ENCODE measurements at regions not wholly inside any gene's neighbourhood (a gene's known extent, or its start where the extent isn't known, plus 50 kb on each side); places are given as distances from the start of the nearest gene placed in this dataset.

DNA sequence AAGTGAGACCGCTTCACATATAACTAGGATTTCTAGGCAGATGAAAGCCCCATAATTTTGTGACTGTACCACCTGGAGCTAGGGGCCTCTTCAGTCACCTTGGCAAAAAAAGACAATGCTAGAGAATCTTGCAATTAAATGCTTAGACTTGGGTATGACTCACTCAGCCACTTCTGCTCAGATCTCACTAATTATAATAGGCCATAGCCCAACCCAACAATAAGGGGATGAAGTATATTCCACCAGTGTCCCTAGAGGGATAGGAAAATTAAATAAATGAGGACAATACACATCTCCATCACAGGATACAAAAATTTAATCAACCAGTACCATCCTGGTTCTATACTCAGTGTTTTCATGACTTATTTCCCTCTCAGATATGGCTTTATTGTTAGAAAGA is 1079.9 kb upstream of the C9orf72 start:
- no peak for DNase-seq
- no peak overlapping the region for H3K27ac ChIP-seq
- H3K27me3 ChIP-seq: no peaks in the 10 kb centered on the region
- ATAC-seq: no peak
- no peaks in the 10 kb centered on the region for H3K36me3 ChIP-seq
- H3K4me3 ChIP-seq: no peak overlapping the region
- no peaks in the 10 kb centered on the region for H3K9me3 ChIP-seq
- H3K4me1 ChIP-seq: no peaks in the 10 kb centered on the region
- WGBS (ENCODE audit: insufficient coverage, low coverage, low lambda C conversion rate, missing lambda C conversion rate): 67% methylated on average over 1 of the region's 1 CpG
- TF ChIP-seq, protein P1, sequence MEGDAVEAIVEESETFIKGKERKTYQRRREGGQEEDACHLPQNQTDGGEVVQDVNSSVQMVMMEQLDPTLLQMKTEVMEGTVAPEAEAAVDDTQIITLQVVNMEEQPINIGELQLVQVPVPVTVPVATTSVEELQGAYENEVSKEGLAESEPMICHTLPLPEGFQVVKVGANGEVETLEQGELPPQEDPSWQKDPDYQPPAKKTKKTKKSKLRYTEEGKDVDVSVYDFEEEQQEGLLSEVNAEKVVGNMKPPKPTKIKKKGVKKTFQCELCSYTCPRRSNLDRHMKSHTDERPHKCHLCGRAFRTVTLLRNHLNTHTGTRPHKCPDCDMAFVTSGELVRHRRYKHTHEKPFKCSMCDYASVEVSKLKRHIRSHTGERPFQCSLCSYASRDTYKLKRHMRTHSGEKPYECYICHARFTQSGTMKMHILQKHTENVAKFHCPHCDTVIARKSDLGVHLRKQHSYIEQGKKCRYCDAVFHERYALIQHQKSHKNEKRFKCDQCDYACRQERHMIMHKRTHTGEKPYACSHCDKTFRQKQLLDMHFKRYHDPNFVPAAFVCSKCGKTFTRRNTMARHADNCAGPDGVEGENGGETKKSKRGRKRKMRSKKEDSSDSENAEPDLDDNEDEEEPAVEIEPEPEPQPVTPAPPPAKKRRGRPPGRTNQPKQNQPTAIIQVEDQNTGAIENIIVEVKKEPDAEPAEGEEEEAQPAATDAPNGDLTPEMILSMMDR (IDR thresholded peaks at IDR 0.05): no peak
- TF ChIP-seq POLR2A (IDR thresholded peaks at IDR 0.05): no peak
- intact Hi-C loops (cut with DNase I): no loop called here

GRCh38 chr9:28656727-28657126 is 1083.4 kb upstream of the C9orf72 start:
- TF ChIP-seq, protein P1 (IDR thresholded peaks at IDR 0.05): no peak
- TF ChIP-seq POLR2A (IDR thresholded peaks at IDR 0.05): no peak
- Histone ChIP-seq H3K27ac (no peak overlapping the region), H3K9me3 (no peaks in the 10 kb centered on the region), H3K36me3 (no peaks in the 10 kb centered on the region), H3K4me1 (no peaks in the 10 kb centered on the region), H3K4me3 (no peak overlapping the region), H3K27me3 (no peaks in the 10 kb centered on the region)
- ATAC-seq: no peak
- DNase-seq: no peak
- WGBS (ENCODE audit: insufficient coverage, low coverage, low lambda C conversion rate, missing lambda C conversion rate): 31% methylated on average over 2 of the region's 2 CpGs
- intact Hi-C loops (cut with DNase I): no loop called here

GRCh38 chr9:28661853-28662252 is 1088.6 kb upstream of the C9orf72 start:
- TF ChIP-seq, protein P1 (IDR thresholded peaks at IDR 0.05): no peak
- TF ChIP-seq POLR2A (IDR thresholded peaks at IDR 0.05): no peak
- intact Hi-C loops (cut with DNase I): no loop called here
- no peaks in the 10 kb centered on the region for H3K27me3 ChIP-seq
- no peak overlapping the region for H3K4me3 ChIP-seq
- H3K4me1 ChIP-seq: no peaks in the 10 kb centered on the region
- H3K36me3 ChIP-seq: no peaks in the 10 kb centered on the region
- WGBS (ENCODE audit: insufficient coverage, low coverage, low lambda C conversion rate, missing lambda C conversion rate): 57% methylated on average over 3 of the region's 3 CpGs
- no peak overlapping the region for H3K27ac ChIP-seq
- ATAC-seq (no peak), DNase-seq (no peak)
- no peaks in the 10 kb centered on the region for H3K9me3 ChIP-seq

DNA sequence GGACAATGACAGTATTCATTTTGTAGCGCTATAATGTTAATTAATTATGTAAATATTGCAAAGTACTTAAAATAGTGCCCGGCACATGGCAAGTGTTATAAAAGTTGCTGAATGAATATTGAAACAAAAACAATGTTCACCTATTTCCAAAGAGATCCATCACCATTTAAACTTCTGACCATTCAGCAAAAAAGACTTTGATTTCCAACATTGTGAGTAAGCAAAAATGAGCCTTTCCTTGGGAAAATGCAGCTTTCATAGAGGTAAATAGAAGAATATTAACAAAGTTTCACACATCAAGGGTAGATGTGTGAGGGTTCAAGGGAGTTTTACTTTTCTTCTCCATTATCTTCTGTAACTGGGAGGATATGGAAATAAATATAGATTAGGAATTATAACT is 1089.4 kb upstream of the C9orf72 start:
- TF ChIP-seq, protein P1 (IDR thresholded peaks at IDR 0.05): no peak
- TF ChIP-seq POLR2A (IDR thresholded peaks at IDR 0.05): no peak
- no peak for DNase-seq
- intact Hi-C loops (cut with DNase I): no loop called here
- 66% methylated on average over 2 of the region's 2 CpGs for whole genome bisulfite sequencing (ENCODE audit: insufficient coverage, low coverage, low lambda C conversion rate, missing lambda C conversion rate)
- Histone ChIP-seq H3K4me3 (no peak overlapping the region), H3K4me1 (no peaks in the 10 kb centered on the region), H3K36me3 (no peaks in the 10 kb centered on the region), H3K27me3 (no peaks in the 10 kb centered on the region), H3K9me3 (no peaks in the 10 kb centered on the region), H3K27ac (no peak overlapping the region)
- no peak for ATAC-seq

GRCh38 chr9:28668158-28668557 is 1094.9 kb upstream of the C9orf72 start:
- H3K36me3 ChIP-seq: no peaks in the 10 kb centered on the region
- no peak overlapping the region for H3K4me3 ChIP-seq
- no peaks in the 10 kb centered on the region for H3K9me3 ChIP-seq
- no peak for TF ChIP-seq POLR2A (IDR thresholded peaks at IDR 0.05)
- TF ChIP-seq, protein P1 (IDR thresholded peaks at IDR 0.05): no peak
- ATAC-seq (no peak), DNase-seq (no peak)
- H3K27ac ChIP-seq: no peak overlapping the region
- intact Hi-C loops (cut with DNase I): no loop called here
- WGBS (ENCODE audit: insufficient coverage, low coverage, low lambda C conversion rate, missing lambda C conversion rate): 38% methylated on average over 2 of the region's 2 CpGs
- no peaks in the 10 kb centered on the region for H3K4me1 ChIP-seq
- H3K27me3 ChIP-seq: no peaks in the 10 kb centered on the region

All from right lobe of liver (tissue), 6 donors.